ENCODE measurements at regions not wholly inside any gene's neighbourhood (a gene's known extent, or its start where the extent isn't known, plus 50 kb on each side); places are given as distances from the start of the nearest gene placed in this dataset.

DNA sequence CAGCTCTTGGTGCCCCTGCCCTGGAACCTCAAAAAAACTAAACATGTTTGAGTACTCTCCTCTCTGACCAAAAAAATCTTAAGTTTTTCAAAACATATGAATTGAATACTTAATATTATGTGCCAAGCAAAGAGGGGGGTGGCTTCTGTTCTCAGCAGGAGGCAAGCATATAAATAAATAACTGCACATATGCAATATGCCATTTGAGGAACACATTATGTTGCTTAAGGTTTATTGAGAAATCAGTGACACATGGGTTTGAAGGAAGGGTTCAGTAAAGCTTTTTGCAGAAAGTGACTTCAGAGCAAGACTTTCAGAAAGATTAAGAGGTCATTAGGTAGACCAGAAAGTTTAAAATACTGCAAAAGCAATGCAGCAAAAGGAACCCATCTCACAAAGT is 429.2 kb downstream of the TDRD15 start:
- H3K4me1 ChIP-seq (ENCODE audit: control insufficient read depth, insufficient read depth, low read length), result no peaks in the 10 kb centered on the region
- CTCF ChIA-PET, result interaction anchor here (0.5 kb wide), 1 partner anchor 187 kb away, joined by 3 read pairs; no protein-coding TSS in a partner anchor
- H3K27ac ChIP-seq (ENCODE audit: extremely low read depth, low read depth, low read length), result no peak overlapping the region
- TF ChIP-seq ZNF302 (tag by site-specific recombination; IDR thresholded peaks at IDR 0.05; ENCODE audit: low read depth) (no peak), KLF1 (tag by site-specific recombination; IDR thresholded peaks at IDR 0.05) (no peak), HIC1 (tag by site-specific recombination; IDR thresholded peaks at IDR 0.05) (no peak), ZNF664 (tag by site-specific recombination; IDR thresholded peaks at IDR 0.05) (no peak), ZFP37 (tag by site-specific recombination; IDR thresholded peaks at IDR 0.05) (no peak)
- TF ChIP-seq, protein P1, sequence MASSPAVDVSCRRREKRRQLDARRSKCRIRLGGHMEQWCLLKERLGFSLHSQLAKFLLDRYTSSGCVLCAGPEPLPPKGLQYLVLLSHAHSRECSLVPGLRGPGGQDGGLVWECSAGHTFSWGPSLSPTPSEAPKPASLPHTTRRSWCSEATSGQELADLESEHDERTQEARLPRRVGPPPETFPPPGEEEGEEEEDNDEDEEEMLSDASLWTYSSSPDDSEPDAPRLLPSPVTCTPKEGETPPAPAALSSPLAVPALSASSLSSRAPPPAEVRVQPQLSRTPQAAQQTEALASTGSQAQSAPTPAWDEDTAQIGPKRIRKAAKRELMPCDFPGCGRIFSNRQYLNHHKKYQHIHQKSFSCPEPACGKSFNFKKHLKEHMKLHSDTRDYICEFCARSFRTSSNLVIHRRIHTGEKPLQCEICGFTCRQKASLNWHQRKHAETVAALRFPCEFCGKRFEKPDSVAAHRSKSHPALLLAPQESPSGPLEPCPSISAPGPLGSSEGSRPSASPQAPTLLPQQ (tag by site-specific recombination; IDR thresholded peaks at IDR 0.05), result no peak
- POLR2A ChIA-PET, result no interaction called here
- no peaks in the 10 kb centered on the region for H3K9me3 ChIP-seq (ENCODE audit: control insufficient read depth, insufficient read depth, low read depth, low read length)
- no peak overlapping the region for H3K4me3 ChIP-seq (ENCODE audit: low read depth, low read length)
- no peaks in the 10 kb centered on the region for H3K36me3 ChIP-seq (ENCODE audit: control insufficient read depth in 2 of 2, insufficient read depth in 1 of 2, low read length in 2 of 2)

- ChIA-PET POLR2A (no interaction called here), CTCF (no interaction called here)
- Histone ChIP-seq H3K27ac (ENCODE audit: extremely low read depth, low read depth, low read length) (no peak overlapping the region), H3K4me1 (ENCODE audit: control insufficient read depth, insufficient read depth, low read length) (no peaks in the 10 kb centered on the region), H3K9me3 (ENCODE audit: control insufficient read depth, insufficient read depth, low read depth, low read length) (no peaks in the 10 kb centered on the region), H3K36me3 (ENCODE audit: control insufficient read depth in 2 of 2, insufficient read depth in 1 of 2, low read length in 2 of 2) (no peaks in the 10 kb centered on the region), H3K4me3 (ENCODE audit: low read depth, low read length) (no peak overlapping the region)
- TF ChIP-seq ZNF449 (tag by site-specific recombination; IDR thresholded peaks at IDR 0.05), result no peak
These were observed 435.6 kb downstream of the TDRD15 start for GRCh38 chr2:21559351-21559750.

GRCh38 chr2:21561965-21562364 is 438.2 kb downstream of the TDRD15 start:
- Histone ChIP-seq H3K36me3 (ENCODE audit: control insufficient read depth in 2 of 2, insufficient read depth in 1 of 2, low read length in 2 of 2) (no peaks in the 10 kb centered on the region), H3K4me1 (ENCODE audit: control insufficient read depth, insufficient read depth, low read length) (no peaks in the 10 kb centered on the region), H3K27ac (ENCODE audit: extremely low read depth, low read depth, low read length) (no peak overlapping the region), H3K9me3 (ENCODE audit: control insufficient read depth, insufficient read depth, low read depth, low read length) (no peaks in the 10 kb centered on the region), H3K4me3 (ENCODE audit: low read depth, low read length) (no peak overlapping the region)
- ChIA-PET CTCF (no interaction called here), POLR2A (no interaction called here)
- TF ChIP-seq ZSCAN5A (tag by site-specific recombination; IDR thresholded peaks at IDR 0.05), result no peak
- TF ChIP-seq ZNF701 (tag by site-specific recombination; IDR thresholded peaks at IDR 0.05), result no peak
- no peak for TF ChIP-seq GFI1B (tag by site-specific recombination; IDR thresholded peaks at IDR 0.05)
- no peak for TF ChIP-seq IKZF3 (tag by site-specific recombination; IDR thresholded peaks at IDR 0.05)
- no peak for TF ChIP-seq PRDM2 (tag by site-specific recombination; IDR thresholded peaks at IDR 0.05; ENCODE audit: borderline replicate concordance)
- no peak for TF ChIP-seq GLIS2 (tag by site-specific recombination; IDR thresholded peaks at IDR 0.05)
- TF ChIP-seq ZNF266 (tag by site-specific recombination; IDR thresholded peaks at IDR 0.05; ENCODE audit: low read depth), result no peak
- no peak for TF ChIP-seq ZSCAN30 (tag by site-specific recombination; IDR thresholded peaks at IDR 0.05)
- no peak for TF ChIP-seq ZNF843 (tag by site-specific recombination; IDR thresholded peaks at IDR 0.05)

All from HEK293 (cell line).